MM.1S (cell line): ENCODE measurements at regions not wholly inside any gene's neighbourhood (a gene's known extent, or its start where the extent isn't known, plus 50 kb on each side); places are given as distances from the start of the nearest gene placed in this dataset.

Experiments used
- CTCF ChIP-seq: fragments of 300-600 bp; sonication (generic); IDR thresholded peaks from 2 replicates; pipeline ENCODE4 v1.5.1; 2016; ENCODE audit warnings: antibody characterized with exemption, low read length, mixed read lengths
- EZH2 ChIP-seq: fragments of 300-600 bp; sonication (generic); optimal IDR thresholded peaks from 2 replicates; pipeline ENCODE3; 2017; ENCODE audit warnings: low read depth, mild to moderate bottlenecking, antibody characterized with exemption, low read length, mixed read lengths
- EZH2phosphoT487 ChIP-seq: fragments of 300-600 bp; sonication (generic); IDR thresholded peaks from 2 replicates; pipeline ENCODE4 v1.6.1; 2018; ENCODE audit warnings: antibody characterized with exemption, low read length

- TF ChIP-seq EZH2 (no peak), CTCF (no peak), EZH2phosphoT487 (no peak)
These were observed 225.6 kb upstream of the MGMT start for GRCh38 chr10:129241461-129241860.
